ENCODE measurements at regions not wholly inside any gene's neighbourhood (a gene's known extent, or its start where the extent isn't known, plus 50 kb on each side); places are given as distances from the start of the nearest gene placed in this dataset.

GRCh38 chr13:29926098-29926476, 75.7 kb upstream of the UBL3 start:
- no peak for DNase-seq (ENCODE audit: low read depth in 2 of 2)

DNA sequence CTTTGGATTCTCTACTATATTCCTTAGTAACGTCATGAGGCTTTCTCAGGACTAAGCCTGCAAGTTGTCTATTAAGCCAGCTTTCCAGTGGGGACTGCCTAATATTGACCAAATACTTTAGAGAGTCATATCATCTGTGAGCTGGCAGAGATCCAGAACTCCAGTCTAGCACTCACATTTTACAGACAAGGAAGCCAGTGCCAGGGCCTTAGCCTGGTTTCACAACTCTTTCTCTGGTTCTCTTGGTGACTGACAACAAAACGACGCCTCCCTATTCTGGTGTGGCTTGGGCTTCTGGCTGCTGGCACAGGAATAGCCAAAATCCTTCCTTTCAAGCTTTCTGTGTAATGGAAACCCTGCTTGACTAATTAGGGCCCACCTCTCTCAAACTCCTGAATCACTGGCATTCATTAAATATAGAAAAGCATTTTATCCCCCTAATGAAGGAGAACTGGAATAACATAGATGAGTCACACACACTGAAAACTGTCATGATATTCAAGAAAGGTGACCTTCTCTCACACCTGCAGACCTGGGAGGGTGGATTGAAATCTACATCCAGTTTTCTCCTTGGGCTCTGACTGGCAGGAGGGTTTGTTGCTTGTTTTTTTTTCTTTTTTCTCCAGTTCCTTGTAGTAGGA, 75.2 kb upstream of the UBL3 start:
- DNase-seq (ENCODE audit: low read depth in 2 of 2): no peak

DNA sequence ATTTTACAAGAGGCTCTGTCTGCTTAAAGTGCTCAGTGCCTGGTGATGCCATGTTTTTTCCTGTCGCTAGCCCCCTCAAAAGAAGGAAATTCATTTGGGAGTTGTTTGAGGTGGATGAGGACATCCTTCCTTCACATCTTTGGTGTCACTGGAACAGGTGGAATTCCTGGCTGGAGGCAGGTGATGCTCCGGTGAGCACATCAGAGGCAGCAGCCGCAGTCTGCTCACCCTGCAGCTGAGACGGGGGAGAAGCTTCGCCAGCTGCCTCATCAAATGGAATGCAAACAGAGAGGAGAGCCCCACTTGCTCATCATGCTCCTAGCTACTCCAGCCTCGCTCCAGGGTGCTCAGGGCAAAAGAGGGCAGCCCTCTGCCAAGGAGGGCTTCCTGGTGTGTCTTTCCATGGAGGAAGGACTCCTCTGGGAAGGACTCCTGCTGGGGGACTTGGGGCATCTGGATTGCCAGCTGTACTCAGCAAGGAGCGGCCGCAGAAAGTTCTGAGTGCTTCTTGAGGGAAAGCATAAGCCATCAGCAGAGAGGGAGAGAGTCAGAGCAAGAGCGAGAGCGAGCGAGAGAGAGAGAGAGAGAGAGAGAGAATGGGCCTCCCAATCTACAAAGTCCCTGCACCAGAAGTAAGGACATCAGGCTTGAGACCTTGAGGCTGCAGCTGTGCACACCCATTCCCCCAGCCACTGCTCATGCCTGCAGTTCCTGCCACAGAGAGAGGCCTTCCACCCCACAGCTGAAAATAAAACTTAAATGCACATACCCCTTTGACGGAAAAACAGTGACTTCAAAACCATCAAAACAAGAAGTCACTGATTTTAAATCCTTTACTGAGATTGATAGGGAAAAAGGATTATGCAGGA, 74.3 kb upstream of the UBL3 start:
- DNase-seq (ENCODE audit: low read depth in 2 of 2): no peak

DNA sequence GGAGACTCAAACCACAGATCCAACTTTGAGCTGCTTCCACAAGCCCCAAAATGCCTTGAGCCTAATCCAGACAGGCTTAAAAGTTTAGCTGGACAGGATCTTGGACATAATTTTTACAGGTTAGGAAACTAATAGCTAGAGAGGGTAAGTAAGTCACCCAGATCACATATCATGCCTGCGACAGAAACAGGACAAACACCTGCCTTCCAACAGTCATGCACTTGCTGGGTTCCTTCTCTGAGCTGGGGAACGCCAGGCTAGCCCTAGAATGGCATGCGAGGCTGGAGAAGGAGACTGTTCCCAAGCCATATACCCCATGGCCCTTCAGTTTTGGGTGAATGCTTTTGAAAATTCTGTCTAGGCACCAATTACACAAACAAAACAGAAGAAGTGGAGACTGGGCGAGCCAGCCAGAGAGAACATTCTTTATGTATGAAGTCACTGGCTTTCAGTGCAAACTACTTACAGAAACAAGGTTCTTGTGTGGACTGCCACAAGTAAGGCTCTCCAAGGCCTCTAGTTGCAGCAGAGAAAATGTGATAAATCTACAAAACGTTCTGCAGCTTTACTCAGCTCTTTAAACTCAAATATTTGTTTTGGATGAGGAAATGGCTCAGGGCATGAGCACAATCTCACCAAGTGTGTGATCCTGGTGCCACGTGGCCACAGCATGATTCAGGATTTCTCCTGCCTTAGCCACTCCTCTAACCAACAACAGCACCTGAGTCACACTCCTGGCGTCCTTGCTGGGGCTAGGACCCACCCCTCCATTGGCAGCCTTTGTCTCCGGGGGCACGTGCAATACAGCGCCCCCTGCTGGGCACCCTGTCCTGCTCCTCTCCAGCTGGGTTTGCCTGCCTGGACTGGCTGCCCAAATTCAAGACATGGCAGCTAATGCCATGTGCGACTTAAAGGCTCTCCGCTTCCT, 73.4 kb upstream of the UBL3 start:
- DNase-seq (ENCODE audit: low read depth in 2 of 2): peak; percentile 59 to 76

DNA sequence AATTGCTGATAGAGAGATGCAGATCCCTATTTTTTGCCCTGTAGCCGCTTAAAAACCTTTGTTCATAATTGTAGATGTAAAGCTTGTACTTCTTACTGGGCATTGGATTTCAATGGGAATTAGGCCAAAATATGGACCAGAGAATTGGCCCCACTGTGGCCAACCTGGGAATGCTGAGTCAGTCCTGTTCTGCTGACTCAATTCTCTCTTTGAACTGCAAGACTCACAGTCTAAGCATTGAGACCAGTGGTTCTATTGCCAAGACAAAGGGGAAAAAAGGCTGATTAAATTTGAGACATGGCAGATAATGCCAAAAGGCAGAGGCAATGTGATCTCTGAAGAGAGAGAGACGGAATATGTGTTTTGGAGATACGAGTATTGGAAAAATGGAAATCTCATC, 72.5 kb upstream of the UBL3 start:
- DNase-seq (ENCODE audit: low read depth in 2 of 2): no peak

GRCh38 chr13:29922281-29922821, 71.9 kb upstream of the UBL3 start:
- DNase-seq (ENCODE audit: low read depth in 2 of 2): no peak

- no peak for DNase-seq (ENCODE audit: low read depth in 2 of 2)
Observed at GRCh38 chr13:29921542-29921941, 71.1 kb upstream of the UBL3 start.

GRCh38 chr13:29920025-29920643, 69.7 kb upstream of the UBL3 start:
- DNase-seq (ENCODE audit: low read depth in 2 of 2): no peak

GRCh38 chr13:29918845-29919244, 68.4 kb upstream of the UBL3 start:
- no peak for DNase-seq (ENCODE audit: low read depth in 2 of 2)

DNA sequence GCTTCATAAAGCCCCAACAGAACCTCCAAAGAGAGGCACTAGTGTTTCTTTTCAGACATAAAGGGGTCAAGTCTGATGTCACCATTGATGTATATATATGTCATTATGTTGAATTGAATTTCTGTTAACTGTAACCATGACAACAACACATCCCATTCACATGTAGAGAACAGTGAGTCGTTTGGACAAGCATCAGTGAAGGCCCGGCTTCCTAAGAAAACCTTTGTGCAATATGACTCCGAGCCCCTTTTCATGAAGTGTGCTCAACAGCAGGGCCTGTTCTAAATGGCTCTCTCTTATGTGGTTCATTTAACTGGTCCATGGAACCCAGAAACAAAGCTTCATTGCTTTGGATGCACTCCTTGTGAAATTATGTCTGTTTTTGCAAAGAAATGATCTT, 67.2 kb upstream of the UBL3 start:
- DNase-seq (ENCODE audit: low read depth in 2 of 2): no peak

GRCh38 chr13:29914581-29914980, 64.2 kb upstream of the UBL3 start:
- no peak for DNase-seq (ENCODE audit: low read depth in 2 of 2)

GRCh38 chr13:29911781-29912418, 61.5 kb upstream of the UBL3 start:
- DNase-seq (ENCODE audit: low read depth in 2 of 2): no peak

GRCh38 chr13:29909975-29910674, 59.7 kb upstream of the UBL3 start:
- DNase-seq (ENCODE audit: low read depth in 2 of 2): no peak

GRCh38 chr13:29909081-29909730, 58.8 kb upstream of the UBL3 start:
- DNase-seq (ENCODE audit: low read depth in 2 of 2): no peak

DNA sequence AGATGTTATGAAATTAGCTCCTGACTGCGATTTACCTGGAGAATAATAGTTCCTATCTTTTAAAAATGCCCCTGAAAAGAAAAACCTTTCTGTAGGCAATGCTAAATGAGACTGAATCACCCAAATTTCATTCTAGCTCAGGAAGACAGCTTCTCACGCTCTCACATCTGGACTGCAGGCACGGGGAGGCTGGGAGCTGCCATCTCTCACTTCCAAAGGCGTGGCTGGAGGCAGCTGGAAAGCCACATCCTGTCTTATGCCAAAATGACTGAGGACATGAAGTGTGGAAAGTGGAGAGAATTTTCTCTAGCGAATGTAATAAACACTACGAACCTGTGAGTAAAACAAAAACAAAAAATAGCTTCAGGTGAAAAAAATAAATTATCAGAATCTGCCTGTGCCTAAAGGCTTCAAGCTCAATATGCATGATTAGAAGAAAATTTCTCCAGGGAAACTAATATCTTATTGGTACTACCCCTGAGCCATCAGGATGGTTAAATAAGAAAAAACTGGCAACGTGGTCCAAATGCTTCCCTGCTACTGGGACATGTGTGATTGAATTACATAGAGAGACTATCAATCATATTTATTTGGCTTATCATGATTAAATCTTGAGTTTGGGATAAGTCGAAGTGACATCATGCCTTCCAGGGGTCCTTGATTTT, 58.1 kb upstream of the UBL3 start:
- no peak for DNase-seq (ENCODE audit: low read depth in 2 of 2)

DNA sequence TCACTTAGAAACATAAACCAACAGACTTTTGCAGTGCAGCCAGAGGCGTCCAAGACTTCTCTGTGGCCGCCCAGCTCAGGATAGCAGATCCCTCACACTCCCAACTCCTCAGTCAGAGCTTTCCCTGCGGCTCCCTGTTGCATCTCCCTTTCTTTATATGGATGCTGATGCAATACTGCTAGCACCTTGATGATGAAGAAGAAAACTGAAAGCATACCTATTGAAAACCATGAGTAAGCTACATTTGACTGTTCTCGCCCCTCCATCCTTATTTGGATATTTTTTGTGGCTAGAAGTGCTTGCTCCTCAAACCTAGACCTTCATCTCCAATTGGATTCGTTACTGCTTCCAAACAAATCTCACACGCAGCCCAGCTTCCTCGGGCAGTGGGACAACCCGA, 57.3 kb upstream of the UBL3 start:
- DNase-seq (ENCODE audit: low read depth in 2 of 2): no peak

GRCh38 chr13:29906432-29907011, 56.1 kb upstream of the UBL3 start:
- no peak for DNase-seq (ENCODE audit: low read depth in 2 of 2)

DNA sequence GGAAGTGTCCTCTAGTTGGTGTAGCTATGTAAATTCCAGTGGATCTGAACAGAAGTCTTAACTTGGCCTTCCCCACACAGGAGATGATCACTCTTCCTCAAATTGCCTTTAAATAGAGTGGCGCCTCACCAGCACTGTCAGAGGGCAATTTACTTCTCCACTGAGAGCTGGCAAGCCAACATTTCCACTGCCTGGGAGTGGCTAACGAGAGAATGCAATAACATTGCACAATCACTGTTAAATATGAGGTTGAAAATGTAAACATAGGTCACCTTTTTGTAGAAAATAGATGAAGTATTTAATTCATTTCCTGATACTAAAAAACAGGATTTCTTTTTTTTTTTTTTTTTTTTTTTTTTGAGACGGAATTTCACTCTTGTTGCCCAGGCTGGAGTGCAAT, 55.4 kb upstream of the UBL3 start:
- no peak for DNase-seq (ENCODE audit: low read depth in 2 of 2)

GRCh38 chr13:29903996-29904395, 53.6 kb upstream of the UBL3 start:
- DNase-seq (ENCODE audit: low read depth in 2 of 2): no peak

All from stimulated activated CD8-positive, alpha-beta memory T cell treated with anti-CD3 and anti-CD28 coated beads, Interleukin-15, amount 100 ng/mL, for 48 hours (primary cell).